Right lobe of liver (tissue), 4 donors: ENCODE measurements at regions not wholly inside any gene's neighbourhood (a gene's known extent, or its start where the extent isn't known, plus 50 kb on each side); places are given as distances from the start of the nearest gene placed in this dataset.

Experiments used
- CTCF ChIP-seq, 4 donors: fragments of 200-600 bp in 3 of 4; fragments of 450-650 bp in 1 of 4; IDR thresholded peaks; one replicate each; pipeline versions ENCODE4 v1.5.1 to v1.8.0; 2016 to 2022; ENCODE audit warnings: antibody characterized with exemption in 4 of 4, mild to moderate bottlenecking in 2 of 4
- POLR2A ChIP-seq: fragments of 450-650 bp; IDR thresholded peaks from one replicate; pipeline ENCODE4 v1.6.1; 2017; ENCODE audit warnings: antibody characterized with exemption, mild to moderate bottlenecking
- donor health status: DM: no; HTN: no; CAD: no.
- donor health status: DM: no; HTN: no; CAD: no.
- donor health status: DM: no; HTN: yes; CAD: no.

- TF ChIP-seq CTCF (IDR thresholded peaks at IDR 0.05): no peak
- TF ChIP-seq POLR2A: no peak
These were observed 603.2 kb upstream of the ID2 start for GRCh38 chr2:8078705-8079104.
